ENCODE measurements at regions not wholly inside any gene's neighbourhood (a gene's known extent, or its start where the extent isn't known, plus 50 kb on each side); places are given as distances from the start of the nearest gene placed in this dataset.

- TF ChIP-seq USF1 (CRISPR knock-in tag; IDR thresholded peaks at IDR 0.05) (no peak), CTCF (IDR thresholded peaks at IDR 0.05) (no peak), JUN (CRISPR knock-in tag; IDR thresholded peaks at IDR 0.05) (no peak), GABPB1 (CRISPR knock-in tag; IDR thresholded peaks at IDR 0.05) (no peak), AFF4 (CRISPR knock-in tag; IDR thresholded peaks at IDR 0.05; ENCODE audit: borderline replicate concordance) (no peak), SMAD3 (CRISPR knock-in tag; IDR thresholded peaks at IDR 0.05; ENCODE audit: borderline replicate concordance) (no peak), MLX (CRISPR knock-in tag; IDR thresholded peaks at IDR 0.05) (no peak), NR1H2 (CRISPR knock-in tag; IDR thresholded peaks at IDR 0.05) (no peak), ZMAT4 (CRISPR knock-in tag; IDR thresholded peaks at IDR 0.05) (no peak), TEAD1 (CRISPR knock-in tag; IDR thresholded peaks at IDR 0.05) (no peak), ATF3 (CRISPR knock-in tag; conservative IDR thresholded peaks at IDR 0.05) (no peak)
Observed at GRCh38 chr2:6139142-6139541, 447.0 kb downstream of the SOX11 start.

Data from WTC11 (cell line).